Heart right ventricle (tissue), 16 donors: ENCODE measurements at regions not wholly inside any gene's neighbourhood (a gene's known extent, or its start where the extent isn't known, plus 50 kb on each side); places are given as distances from the start of the nearest gene placed in this dataset.

Experiments
- ATAC-seq, 8 donors: fragments of 200-7000 bp; cut with Tn5 transposase; one replicate each; pipeline ENCODE4 v1.9.1; 2020; ENCODE audit warnings: mild to moderate bottlenecking in 8 of 8, moderate library complexity in 8 of 8, moderate number of reproducible peaks in 1 of 8
- DNase-seq, 2 donors: peaks; one replicate each; pipeline ENCODE4 v3.0.0-alpha.2; 2020
- H3K27ac ChIP-seq, 10 donors: fragments of 200-600 bp; sonication (generic) in 2 of 10; one replicate each; pipeline versions ENCODE4 v1.5.0 to v1.8.0; 2020 to 2022; ENCODE audit warnings: mild to moderate bottlenecking in 3 of 10
- H3K27me3 ChIP-seq, 7 donors: fragments of 200-600 bp; one replicate each; pipeline ENCODE4 v1.8.0; 2021 to 2022; ENCODE audit warnings: mild to moderate bottlenecking in 2 of 7
- H3K36me3 ChIP-seq, 9 donors: fragments of 200-600 bp; sonication (generic) in 1 of 9; one replicate each; pipeline versions ENCODE4 v1.5.0 to v1.8.0; 2020 to 2022; ENCODE audit warnings: mild to moderate bottlenecking in 2 of 9
- H3K4me1 ChIP-seq, 9 donors: fragments of 200-600 bp; sonication (generic) in 1 of 9; one replicate each; pipeline versions ENCODE4 v1.5.0 to v1.8.0; 2020 to 2022; ENCODE audit warnings: mild to moderate bottlenecking in 4 of 9
- H3K4me3 ChIP-seq, 10 donors: fragments of 200-600 bp; sonication (generic) in 2 of 10; one replicate each; pipeline versions ENCODE4 v1.5.0 to v1.8.0; 2020 to 2022; ENCODE audit warnings: mild to moderate bottlenecking in 7 of 10, moderate library complexity in 2 of 10
- H3K9me3 ChIP-seq, 11 donors: fragments of 200-600 bp in 10 of 11; sonication (generic) in 2 of 11; one replicate each; pipeline versions ENCODE4 v1.5.0 to v1.8.0; 2013 to 2022; ENCODE audit warnings: mild to moderate bottlenecking in 2 of 11, control low read depth in 1 of 11, moderate library complexity in 1 of 11
- WGBS, 2 donors: extraction: QIAGEN DNeasy Blood & Tissue Kit; methylation state at CpG; one replicate each; pipeline ENCODE4 v1.1.7; 2013; ENCODE audit warnings: inconsistent platforms in 1 of 2; 5-methylcytosine and 5-hydroxymethylcytosine counted together
- intact Hi-C, 10 donors: fragments of 100-400 bp; cut with DNase I; formaldehyde crosslinking; loops; one replicate each; pipeline versions ENCODE4 v1.11.1 to v1.14.2; 2022
- TF ChIP-seq, protein P1 (sequence below), 9 donors: fragments of 200-600 bp; sonication (generic) in 2 of 9; IDR thresholded peaks; one replicate each; pipeline versions ENCODE4 v1.5.0 to v1.8.0; 2021 to 2022; ENCODE audit warnings: antibody characterized with exemption in 9 of 9, mild to moderate bottlenecking in 5 of 9, moderate library complexity in 1 of 9
- donor health status: Arrhythmogenic right ventricular cardiomyopathy.
- donor health status: ischemic (EF 13 %, LVEDD 7.1; RV severe dilation, severe dysfunction).
- donor health status: healthy with polysubstance abuse.
- donor health status: DM: no; HTN: yes; CAD: no.
- donor health status: DM: no; HTN: no; CAD: no.
- donor health status: ischemic (EF 25% LVEDD 6.9; RV normal size, moderate dysfunction).
- donor health status: ischemic (EF 25% LVEDD 5.7; RV mildly dilated, moderate dysfunction).
- donor health status: healthy.
- donor health status: DM: yes; HTN: yes; CAD: no.
- donor health status: Ischemic cardiomyopathy.
- donor health status: ischemic (EF 35%, LVEDD 5.7; RV mildly dilated, moderate dysfunction).
- donor health status: nonischemic (EF 11% LVEDD 7.7; RV severe dilation, severe dysfunction).
- donor health status: DM: yes; HTN: yes; CAD: no.
- donor health status: PGD.
- donor health status: ischemic (EF 29% LVEDD 5.4; RV normal size, mild dysfunction).
- donor health status: nonischemic (EF 23%, LVEDD 6.1; RV moderate dilation, normal function).

DNA sequence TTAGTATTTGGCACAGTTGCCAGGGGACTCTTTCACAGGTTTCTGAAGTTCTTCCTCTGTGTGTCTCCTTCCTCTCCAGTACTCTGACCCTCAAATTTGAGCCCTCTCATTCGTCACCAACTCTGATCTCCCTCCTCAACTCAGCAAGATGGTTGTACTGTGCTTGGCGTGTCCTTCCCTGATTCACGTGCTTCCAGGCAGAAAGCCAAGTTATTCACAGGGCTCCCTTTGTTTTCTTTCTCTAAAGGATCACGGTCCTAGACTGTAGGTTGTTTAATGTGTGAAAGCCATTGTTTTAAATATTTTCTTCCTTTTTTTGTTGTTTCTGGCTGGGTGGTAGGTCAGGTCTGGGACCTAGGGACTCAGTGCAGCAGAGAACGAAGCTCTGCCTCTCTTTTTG, 142.9 kb downstream of the DMAC1 start:
- 16 to 17% methylated on average over 5 of the region's 5 CpGs for WGBS, 2 donors
- Histone ChIP-seq H3K9me3 (peaks cover 0 to 8% (median 0%) of the 10 kb centered on the region in 11 donors), H3K36me3 (no peaks in the 10 kb centered on the region), H3K4me1 (peaks cover 0 to 20% (median 12%) of the 10 kb centered on the region in 9 donors), H3K27me3 (no peaks in the 10 kb centered on the region), H3K27ac (no peak overlapping the region), H3K4me3 (no peak overlapping the region)
- intact Hi-C loops: loop anchor here in 1 of 10 donors (5.0 kb wide), 1 partner anchor 84 kb away; no protein-coding TSS in a partner anchor
- TF ChIP-seq, protein P1, sequence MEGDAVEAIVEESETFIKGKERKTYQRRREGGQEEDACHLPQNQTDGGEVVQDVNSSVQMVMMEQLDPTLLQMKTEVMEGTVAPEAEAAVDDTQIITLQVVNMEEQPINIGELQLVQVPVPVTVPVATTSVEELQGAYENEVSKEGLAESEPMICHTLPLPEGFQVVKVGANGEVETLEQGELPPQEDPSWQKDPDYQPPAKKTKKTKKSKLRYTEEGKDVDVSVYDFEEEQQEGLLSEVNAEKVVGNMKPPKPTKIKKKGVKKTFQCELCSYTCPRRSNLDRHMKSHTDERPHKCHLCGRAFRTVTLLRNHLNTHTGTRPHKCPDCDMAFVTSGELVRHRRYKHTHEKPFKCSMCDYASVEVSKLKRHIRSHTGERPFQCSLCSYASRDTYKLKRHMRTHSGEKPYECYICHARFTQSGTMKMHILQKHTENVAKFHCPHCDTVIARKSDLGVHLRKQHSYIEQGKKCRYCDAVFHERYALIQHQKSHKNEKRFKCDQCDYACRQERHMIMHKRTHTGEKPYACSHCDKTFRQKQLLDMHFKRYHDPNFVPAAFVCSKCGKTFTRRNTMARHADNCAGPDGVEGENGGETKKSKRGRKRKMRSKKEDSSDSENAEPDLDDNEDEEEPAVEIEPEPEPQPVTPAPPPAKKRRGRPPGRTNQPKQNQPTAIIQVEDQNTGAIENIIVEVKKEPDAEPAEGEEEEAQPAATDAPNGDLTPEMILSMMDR (IDR thresholded peaks at IDR 0.05): no peak
- DNase-seq: peak in 1 of 2 donors; percentile 30
- peak; percentile 23 to 78 (median 54) for ATAC-seq

DNA sequence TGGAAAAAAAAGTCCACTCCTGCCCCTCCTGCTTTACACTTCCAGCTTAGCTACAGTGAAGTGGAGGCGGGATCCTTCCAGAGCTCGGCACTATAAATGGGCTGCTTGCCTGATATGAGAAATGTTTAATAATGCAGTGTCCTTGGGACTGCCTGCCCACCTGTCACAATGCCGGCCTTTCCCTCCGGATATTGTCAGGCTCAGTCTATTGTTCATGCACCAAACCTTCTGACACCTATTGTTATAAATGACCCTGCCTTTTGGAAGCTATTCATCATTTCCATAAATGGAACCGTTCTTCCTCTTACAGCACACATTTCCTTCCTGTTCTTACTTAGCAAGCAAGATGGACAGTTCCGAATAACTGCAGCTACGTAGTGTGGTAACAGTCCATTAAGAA, 146.3 kb downstream of the DMAC1 start:
- Histone ChIP-seq H3K27me3 (no peaks in the 10 kb centered on the region), H3K4me1 (peaks cover 0 to 20% (median 12%) of the 10 kb centered on the region in 9 donors), H3K4me3 (no peak overlapping the region), H3K27ac (peak overlapping the region in 2 of 10 donors; percentile 25 to 34), H3K36me3 (no peaks in the 10 kb centered on the region), H3K9me3 (peaks cover 0 to 8% (median 0%) of the 10 kb centered on the region in 11 donors)
- TF ChIP-seq, protein P1 (IDR thresholded peaks at IDR 0.05): no peak
- intact Hi-C loops: no loop called here
- ATAC-seq (peak; percentile 65 to 94 (median 82)), DNase-seq (peak in 1 of 2 donors; percentile 32)
- WGBS, 2 donors: 44 to 47% methylated on average over 7 of the region's 7 CpGs

DNA sequence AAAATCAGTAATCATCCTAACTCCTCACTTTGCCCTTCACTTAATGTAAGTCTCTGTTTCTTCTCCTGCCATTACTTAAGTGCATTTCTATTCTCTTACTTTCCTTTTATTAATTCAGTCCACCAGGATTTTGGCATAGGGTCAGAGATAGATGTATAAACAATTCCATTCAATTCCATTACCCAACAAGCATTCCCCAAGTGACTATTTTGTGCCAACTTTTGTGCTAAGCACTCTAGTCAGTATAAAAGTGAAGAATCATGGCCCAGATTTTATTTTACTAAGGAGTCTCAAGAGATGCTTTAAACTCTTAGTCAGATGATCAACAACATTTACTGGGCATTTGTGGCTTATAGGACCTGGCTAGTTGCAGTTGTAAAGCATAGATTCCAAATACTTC, 159.3 kb downstream of the DMAC1 start:
- H3K4me1 ChIP-seq: no peaks in the 10 kb centered on the region
- peak in 3 of 8 donors; percentile 33 to 52 (median 51) for ATAC-seq
- H3K27ac ChIP-seq: no peak overlapping the region
- H3K27me3 ChIP-seq: no peaks in the 10 kb centered on the region
- TF ChIP-seq, protein P1 (IDR thresholded peaks at IDR 0.05): no peak
- no peak for DNase-seq
- peaks cover 0 to 16% (median 3%) of the 10 kb centered on the region in 11 donors for H3K9me3 ChIP-seq
- intact Hi-C loops: no loop called here
- H3K36me3 ChIP-seq: no peaks in the 10 kb centered on the region
- no peak overlapping the region for H3K4me3 ChIP-seq

DNA sequence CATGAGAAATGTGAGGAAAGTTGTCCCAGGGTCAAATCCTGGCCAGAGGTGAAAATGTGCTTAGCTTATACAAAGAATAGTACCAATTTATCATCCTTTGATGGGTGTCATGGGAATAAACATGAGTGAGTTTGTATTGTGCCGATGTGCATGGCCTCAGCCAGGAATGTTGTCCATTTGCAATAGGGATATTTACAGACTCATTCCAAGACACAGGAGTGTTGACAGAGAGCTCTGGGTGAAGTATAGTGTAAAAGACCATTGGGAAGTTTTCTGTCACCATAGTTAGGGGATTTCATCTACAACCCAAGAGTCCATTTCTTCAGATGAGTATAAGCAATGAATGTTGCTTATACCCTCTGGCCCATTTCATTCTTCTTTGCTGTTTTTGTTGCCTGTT, 160.1 kb downstream of the DMAC1 start:
- ATAC-seq (no peak), DNase-seq (no peak)
- Histone ChIP-seq H3K27me3 (no peaks in the 10 kb centered on the region), H3K36me3 (no peaks in the 10 kb centered on the region), H3K9me3 (peaks cover 0 to 10% (median 0%) of the 10 kb centered on the region in 11 donors), H3K4me1 (no peaks in the 10 kb centered on the region), H3K4me3 (no peak overlapping the region), H3K27ac (no peak overlapping the region)
- intact Hi-C loops: no loop called here
- WGBS, 2 donors: 81 to 92% methylated on average over 1 of the region's 1 CpG
- TF ChIP-seq, protein P1 (IDR thresholded peaks at IDR 0.05): no peak
